Embryonic facial prominence (tissue), 1 donor: ENCODE measurements at regions not wholly inside any gene's neighbourhood (a gene's known extent, or its start where the extent isn't known, plus 50 kb on each side); places are given as distances from the start of the nearest gene placed in this dataset.

ENCODE experiments used
- DNase-seq: peaks from one replicate; pipeline ENCODE4 v3.0.0-alpha.2; 2016; ENCODE audit errors: extremely low spot score

DNA sequence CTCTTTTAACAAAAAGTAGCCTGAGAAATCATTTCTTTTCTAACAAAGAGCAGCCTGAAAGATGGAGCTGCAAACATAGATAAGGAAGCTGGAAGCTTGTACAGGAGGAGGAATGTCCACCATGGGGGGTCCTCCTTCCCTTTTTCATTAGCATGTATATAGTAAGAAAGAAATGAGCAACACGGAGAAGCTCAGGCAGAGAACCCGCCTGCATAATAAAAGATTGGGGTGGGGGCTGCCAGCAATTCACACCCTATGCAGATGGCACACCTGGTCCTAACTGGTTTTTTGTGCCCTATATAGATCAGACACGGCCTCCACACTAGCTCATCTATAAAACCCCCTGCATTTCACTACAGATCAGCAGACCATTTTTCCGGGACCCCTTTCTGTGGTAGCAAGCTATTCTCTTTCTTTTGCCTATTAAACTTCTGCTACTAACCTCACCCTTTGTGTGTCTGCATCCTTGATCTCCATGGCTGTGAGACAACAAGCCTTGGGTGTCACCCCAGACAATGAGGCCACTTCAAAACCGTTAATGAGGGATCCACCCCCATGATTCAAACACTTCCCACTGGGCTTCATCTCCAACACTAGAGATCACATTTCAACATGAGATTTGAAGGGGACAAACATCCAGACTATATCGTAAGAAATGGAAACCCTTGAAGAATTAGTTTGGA is 167.5 kb upstream of the FREM2 start:
- DNase-seq, result no peak

DNA sequence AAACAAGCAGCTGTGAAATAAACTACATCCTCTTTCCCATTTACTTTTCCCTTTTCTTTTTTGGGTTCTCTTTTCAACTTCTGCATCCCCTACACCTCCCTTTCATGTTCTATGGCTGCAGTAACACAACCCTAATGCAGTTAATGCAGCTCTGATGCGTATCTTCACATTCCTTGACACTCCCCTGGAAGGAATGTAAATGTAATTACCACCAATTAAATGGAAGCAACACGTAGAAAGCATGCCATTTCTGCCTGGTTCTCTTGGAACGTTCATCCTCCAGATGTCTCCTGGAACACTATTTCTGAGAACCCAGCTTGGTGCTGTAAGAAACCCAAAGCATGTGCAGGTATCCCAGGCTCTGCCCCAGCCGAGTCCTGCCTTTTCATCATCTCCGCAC is 166.8 kb upstream of the FREM2 start:
- DNase-seq, result no peak

DNA sequence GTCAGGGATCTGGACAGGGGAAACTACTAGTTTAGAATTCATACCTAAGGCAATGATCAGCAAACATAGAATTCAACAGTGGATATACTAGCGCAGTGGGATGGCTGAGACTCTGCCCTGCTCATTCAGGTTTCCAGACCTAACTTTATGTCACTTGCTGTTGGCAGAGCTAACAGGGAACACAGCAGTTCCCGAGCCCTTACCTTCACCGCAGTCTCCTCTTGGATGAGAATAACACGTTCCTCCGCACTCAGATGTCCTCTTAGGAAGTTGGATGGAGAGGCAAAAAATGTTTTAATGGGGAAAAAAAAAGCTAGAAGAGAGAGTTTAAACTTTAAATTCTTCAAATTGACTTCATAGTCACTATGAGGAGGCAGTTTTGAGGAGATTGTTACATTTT is 159.7 kb upstream of the FREM2 start:
- DNase-seq, result no peak

DNA sequence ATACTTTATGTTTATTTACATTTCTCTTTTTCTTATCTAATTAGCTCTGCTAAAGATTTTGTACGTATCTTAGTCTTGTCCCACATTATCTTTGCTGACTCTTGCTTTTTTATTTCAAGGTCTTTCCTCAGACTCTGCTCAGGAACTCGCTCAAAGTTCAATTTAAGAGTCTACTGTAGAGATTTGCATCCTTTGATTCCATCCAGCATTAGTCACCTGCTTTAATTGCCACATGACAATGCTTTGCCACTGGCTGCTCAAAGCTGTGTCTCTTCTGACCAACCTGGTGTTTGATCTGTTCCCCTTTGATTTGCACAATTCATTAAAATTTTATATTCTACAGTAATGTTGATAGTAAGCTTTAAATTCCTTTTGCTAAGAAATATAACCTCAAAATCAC is 157.9 kb upstream of the FREM2 start:
- DNase-seq, result no peak

DNA sequence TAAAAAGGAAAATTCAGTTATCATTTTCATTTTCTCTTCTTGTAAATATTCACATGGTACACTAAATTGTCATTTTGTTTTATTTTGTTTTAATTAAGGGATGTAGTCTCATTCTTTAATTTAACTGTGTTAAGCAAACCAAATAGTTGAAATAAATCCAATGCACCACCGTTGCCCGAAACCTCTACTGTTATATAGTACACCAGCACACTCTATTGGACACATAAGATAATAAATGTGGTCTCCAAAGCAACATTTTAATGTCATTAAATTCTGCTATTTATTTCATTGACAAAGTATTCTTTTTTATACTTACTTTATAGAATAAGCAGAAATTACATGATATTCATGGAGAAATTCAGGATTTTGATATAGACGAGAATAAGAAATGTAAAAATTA is 156.4 kb upstream of the FREM2 start:
- DNase-seq, result peak; percentile 21

DNA sequence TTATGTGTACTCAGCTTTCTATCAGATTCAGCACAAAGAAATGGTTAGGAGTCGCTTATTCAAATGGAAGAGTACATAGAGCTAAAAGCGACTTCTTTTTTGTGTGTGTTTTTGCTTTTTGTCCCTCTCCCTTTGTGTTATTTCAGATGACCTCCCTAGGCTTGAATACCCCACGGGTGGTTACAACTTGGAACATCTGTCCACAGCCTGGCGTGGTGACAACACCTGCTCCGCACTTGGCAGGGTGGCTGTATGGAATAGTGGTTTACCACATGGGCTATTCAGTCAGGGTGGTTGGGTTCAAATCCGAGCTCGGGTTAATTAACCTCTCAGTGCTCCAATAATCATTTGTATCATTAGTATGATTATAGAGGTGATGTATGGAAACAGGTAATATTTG is 151.6 kb upstream of the FREM2 start:
- DNase-seq, result no peak

DNA sequence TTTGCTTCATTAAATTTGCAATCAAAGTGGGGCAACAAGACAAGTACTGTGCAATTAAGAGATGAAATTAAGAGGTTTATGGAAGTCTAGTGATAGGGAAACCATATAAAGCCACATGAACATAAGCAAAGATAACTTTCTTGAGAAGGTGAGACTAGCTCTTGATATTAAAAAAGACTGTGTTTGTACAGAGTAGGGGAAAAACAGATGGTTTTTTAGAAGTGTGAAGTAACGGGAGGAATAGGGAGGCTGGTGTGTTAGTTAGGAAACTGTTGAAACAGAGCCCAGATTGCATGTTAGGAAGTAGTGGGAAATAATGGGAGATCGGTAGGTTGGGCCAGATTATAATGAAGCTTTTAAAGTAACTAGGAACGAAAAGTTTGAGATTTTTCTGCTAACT is 149.8 kb upstream of the FREM2 start:
- DNase-seq, result no peak

DNA sequence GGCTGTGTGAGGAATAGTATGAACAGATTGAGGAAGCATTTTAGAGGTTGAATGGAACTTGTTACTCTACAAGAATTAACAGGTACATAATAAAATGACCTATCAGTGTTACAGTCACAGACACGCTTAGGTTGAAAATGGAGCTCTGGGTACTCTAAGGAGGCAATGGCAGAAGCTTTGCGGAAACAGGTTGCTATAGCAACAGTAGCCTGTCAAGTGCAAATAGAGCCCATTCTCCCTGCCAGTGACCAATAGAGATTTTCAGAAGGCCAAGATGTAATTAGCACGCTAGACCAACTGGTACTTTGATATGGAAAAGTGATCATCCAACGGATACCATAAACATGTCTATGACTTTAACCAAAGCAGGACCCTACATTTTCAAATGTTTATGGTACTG is 148.5 kb upstream of the FREM2 start:
- DNase-seq, result no peak

DNA sequence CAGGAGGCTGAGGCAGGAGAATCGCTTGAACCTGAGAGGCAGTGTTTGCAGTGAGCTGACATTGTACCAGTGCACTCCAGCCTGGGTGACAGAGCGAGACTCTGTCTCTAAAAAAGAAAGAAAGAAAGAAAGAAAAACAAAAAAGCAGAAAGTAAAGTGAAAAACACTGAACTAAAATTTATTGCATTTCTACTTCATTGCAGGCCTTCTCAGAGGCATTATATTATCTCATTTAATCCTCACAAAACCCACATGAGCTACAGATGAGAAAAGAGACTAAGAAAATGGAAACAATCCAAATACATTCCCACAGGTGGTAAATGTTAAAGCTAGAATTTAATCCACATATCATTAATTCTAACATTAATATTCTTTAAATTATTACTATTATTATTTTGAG is 147.2 kb upstream of the FREM2 start:
- DNase-seq, result no peak

DNA sequence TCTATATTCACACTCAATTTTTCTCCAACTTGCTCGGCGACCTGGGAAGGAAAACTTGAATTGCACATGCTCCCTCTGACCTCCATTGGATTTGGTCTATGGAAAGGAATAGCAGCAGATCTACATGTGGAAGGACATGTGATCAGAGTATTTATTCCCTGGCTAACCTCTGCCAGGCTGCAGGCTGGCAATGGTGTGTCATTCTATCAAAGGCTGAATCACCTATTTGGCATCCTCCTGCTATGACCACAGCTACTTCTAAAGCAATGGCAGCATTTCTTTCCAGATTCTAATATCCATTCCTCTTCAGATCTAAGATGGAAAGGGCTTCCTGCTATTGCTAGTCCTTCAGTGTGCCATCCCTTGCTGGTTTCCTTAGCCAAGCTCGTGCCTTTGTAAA is 144.3 kb upstream of the FREM2 start:
- DNase-seq, result no peak

DNA sequence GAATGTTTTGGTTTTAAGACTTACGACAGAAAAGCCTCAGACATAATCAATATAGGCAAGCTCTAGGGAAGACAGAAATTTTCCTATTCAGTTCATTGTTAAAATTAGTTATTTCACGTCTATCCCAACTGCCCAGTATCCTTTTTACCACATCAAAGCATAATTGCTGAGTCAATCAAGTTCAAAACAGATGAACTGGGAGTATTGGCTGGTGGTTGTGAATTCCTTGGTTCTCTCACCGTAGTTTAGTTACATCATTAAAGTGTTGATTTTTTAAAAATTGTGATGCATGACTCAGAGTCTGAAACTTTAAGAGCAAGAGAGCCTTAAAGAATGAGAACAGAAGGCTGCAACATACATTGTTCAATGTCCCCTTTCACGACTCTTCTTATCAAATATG is 143.3 kb upstream of the FREM2 start:
- no peak for DNase-seq

DNA sequence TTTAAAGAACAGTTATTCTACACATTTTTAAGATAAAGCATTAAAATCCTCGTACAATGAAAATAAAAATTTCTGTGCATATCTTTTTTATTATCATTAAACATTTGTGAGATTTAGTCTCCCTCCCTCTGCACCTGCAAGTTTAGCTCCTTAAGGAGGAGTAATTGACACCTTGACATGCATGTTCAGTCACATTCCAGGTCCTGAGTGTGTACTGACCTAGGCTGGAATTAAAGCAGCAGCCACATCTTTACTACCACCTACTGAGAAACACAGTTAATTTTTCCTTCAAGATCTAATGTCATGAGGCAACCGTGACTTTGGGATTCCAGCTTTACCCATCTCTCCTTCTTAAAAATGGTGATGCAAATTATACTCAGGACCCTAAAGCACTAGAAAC is 123.1 kb upstream of the FREM2 start:
- no peak for DNase-seq

DNA sequence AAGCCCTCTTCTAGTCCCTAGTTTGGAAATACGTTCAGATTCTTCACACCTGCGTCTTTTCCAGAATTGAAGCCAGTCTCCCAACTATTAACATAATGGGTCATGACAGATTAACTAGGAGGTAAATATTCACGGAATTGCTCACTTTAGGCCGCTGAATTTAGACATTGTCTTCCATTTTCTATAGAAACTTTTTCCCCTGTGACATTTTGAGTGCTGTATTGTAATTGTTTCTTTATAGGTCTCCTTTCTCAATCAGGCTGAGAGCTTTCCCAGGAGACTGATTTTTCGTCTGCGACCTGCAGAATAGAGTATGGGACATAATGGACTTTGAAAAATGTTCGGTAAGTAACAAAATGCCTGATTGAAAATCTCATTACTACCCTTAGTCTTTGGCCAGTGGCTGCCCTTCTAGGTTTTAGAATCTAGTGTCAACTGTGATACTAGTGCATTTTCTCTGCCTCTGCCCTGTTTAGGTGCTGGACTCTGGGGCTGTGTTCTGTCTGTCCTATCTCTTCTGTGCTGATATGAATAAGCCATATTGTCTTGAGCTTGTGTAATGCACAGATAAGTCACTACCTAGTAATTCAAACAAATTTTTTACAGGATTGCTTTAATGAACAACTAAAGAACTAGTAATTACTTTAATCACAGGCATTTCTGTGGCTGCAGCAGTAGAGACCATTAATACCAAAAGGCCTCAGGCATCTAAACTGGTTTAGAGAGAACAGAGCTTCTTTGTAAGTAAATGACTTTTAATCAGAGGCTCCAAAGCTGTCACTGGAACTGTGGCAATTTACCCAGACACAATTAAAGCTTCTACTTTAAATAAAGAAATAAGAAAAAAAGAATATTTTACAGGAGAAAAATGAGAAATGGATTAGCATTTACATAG is 122.4 kb upstream of the FREM2 start:
- DNase-seq, result no peak

DNA sequence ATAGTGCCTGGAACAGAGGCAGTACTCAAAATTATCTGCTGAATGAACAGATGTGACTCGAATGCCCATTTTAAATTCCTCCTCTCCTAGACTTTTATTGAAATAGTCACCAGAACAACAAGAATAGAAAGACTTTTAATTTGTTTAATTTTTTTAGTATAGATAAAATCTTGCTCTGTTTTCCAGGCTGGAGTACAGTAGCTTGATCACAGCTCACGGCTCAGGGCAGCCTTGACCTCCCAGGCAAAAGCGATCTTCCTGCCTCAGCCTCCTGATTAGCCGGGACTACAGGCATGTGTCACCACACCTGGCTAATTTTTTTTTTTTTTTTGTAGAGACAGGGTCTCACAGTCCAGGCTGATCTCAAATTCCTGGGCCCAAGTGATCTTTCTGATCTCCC is 120.9 kb upstream of the FREM2 start:
- DNase-seq, result no peak

DNA sequence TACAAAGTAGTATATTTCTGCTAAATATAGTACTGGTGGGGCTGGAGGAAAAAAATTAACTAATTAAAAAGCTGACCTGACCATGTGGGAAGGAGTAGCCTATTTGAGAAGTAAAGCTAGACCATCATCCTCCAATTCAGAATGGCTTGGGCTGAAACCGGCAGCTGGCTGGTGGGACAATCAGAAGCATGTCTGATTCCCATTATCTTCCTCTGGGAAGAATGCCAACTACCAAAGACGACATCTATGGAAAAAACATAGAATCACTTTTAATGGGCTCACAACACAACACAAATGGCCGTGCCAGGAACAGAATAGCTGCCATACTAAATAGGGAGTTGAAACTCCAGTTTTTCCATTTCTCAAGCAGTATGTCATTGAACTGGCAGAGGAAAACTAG is 120.4 kb upstream of the FREM2 start:
- DNase-seq, result no peak

DNA sequence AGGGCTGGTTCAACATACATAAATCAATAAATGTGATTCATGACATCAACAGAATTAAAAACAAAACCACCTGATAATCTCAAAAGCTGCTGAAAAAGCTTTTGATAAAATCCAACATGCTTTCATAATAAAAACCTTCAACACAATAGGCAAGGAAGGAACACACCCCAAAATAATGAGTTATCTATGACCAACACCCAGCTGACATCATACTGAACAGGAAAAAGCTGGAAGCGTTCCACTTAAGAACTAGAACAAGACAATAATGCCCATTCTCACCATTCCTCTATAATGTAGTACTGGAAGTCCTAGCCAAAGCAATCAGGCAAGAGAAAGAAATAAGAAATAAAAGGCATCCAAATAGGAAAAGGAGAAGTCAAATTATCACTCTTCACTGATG is 116.2 kb upstream of the FREM2 start:
- DNase-seq, result no peak

DNA sequence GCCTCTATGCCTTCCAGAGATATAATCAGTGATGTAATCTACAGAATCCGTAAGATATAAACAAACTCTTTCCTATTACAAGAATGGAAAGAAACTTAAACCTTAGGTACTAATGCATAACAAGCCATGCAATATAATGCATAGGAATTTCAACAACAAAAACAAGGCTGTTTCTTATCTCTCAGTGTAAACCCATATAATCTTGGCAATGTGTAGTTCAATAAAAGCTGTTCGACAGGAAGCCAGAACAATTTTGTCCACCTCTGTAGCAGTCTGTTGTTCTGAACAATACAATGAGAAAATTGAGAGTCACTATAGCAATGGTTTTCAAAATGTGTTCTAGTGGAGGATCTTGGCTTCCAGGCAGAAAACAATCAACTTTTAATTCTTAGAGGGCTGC is 111.5 kb upstream of the FREM2 start:
- DNase-seq, result no peak

DNA sequence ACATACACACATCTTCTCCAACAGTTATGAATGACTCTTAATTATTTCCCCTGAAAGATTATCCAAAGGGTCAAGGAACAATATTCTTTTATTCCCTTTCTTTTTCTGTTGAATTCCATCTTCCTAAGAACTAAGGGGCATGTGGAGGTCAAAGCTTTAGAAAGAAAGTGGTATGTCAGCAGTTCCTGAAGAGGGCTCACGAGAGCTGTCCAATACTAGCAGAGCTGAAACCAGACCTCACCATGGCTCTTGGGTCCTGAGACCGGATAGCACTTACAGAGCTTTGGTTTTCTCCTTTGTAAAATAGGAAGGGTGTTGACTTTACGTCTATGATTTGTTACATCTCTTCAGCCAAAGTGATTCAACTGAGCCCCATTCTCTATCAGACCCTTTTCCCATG is 109.8 kb upstream of the FREM2 start:
- no peak for DNase-seq

DNA sequence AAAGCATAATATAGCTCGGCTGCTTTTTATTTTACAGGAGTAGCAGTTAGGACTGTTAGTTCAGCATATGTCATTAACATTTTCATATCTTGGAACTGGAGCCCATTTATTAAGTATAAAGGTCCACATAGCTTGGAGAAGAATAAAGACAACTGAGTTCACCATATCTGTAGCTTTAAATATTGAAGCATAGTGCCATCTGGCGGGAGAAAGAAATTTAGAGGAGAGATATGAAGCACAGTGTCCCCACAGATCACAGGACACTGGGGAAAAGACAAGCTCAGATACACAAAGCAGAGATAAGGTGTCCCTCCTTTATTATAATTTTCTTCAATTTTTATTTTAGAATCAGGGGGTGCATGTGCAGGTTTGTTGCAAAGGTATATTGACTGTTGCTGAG is 104.7 kb upstream of the FREM2 start:
- no peak for DNase-seq

DNA sequence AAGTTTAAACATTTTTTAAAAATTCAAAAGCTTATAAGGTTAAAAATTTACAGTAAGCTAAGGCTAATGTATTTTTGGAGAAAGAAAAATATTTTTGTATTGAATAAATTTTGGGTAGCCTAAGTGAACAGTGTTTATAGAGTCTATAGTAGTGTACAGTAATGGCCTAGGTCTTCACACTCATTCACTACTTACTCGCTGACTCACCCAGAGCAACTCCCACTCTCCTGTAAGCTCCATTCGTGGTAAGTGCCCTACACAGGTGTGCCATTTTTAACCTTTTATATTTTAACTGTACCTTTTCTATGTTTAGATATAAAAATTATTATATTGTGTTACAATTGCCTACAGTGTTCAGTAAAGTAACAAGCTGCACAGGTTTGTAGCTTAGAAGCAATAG is 96.6 kb upstream of the FREM2 start:
- no peak for DNase-seq

DNA sequence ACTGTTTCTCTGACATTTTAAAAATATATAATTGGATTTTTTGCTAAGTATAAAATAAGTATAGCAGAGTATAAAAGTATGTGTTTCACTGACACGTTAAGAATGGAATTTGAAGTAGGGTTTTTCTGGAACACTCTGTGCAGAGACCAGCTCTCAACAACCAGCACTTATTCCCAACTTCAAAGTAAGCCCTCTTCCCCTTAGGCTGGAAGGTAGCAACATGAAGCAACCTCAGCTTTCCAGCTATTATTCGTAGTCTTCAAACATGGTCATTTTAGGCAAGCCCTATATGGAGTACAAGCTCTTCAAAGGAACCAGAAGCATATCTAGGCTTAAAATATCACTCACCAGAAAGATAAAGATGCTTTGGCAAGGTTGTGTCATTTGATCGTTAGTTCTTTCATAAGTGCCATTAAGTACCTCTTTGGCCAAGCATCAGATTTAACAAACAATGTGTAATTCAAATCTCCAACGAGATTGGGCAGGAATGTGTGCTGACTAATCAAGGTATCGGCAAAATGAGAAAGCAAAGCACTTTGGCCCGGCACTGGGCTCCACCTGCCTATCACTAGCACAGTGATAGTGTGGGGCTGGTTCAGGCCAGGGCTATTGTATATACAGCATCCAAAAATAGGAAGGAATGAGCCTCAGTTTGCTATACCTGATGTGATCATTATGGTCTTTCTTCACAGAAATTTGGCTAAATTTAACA is 95.9 kb upstream of the FREM2 start:
- no peak for DNase-seq

DNA sequence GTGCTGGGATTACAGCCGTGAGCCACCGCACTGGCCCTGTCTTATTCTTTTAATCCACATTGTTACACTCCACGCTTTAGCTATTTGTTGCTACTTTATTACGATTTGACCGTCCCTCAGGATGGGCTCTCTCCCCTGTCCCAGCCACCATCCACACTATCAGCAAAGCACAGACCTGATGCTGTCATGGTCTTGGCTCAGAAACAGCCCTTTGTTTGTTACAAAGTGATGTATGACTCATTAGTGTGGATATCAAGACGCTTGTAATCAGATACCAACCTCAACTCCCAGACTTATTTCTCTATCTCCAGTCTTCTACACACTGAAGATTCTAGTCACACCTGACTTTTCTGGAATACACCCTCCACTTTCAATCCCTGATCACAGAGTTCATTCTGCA is 84.6 kb upstream of the FREM2 start:
- no peak for DNase-seq
